ENCODE measurements at regions not wholly inside any gene's neighbourhood (a gene's known extent, or its start where the extent isn't known, plus 50 kb on each side); places are given as distances from the start of the nearest gene placed in this dataset.

DNA sequence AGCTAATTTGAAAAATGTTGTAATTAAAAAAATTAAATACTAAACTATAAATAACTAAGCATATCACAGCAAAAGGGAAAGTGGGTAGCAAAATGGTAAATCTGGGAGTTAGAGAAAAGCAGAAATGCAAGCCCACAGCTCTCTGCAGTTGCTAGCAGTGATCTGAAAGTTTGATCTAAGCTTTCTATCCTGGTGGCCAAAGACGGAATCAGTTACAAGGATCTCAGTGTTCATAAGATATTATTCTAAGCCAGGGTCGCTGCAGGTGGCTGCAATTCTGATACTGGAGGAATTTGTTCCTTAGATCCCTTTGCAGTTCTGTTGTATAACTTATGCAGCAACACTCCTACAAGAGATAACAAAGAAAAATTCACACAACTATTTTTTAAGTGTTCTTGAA, 363.7 kb downstream of the SETD4 start:
- DNase-seq (ENCODE audit: low read depth), result no peak

DNA sequence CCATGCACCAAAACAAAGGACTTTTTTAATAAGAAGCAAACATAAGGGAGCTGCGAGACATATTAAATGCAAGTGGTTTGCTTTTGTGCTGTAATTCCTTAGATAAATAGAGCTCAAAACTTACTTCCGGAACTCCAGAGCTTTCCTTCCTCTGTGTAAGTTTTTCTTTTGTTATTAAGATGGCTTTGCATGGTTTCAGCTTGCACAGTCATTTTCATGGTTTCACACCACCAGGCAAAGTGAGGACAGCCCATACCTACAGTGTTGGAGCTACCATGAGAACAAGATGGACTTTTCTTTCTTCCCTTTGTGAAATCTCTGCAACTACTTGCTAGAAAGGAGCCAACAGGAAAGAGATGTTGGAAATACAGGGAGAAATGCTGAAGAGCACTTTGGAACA, 368.0 kb downstream of the SETD4 start:
- no peak for DNase-seq (ENCODE audit: low read depth)

DNA sequence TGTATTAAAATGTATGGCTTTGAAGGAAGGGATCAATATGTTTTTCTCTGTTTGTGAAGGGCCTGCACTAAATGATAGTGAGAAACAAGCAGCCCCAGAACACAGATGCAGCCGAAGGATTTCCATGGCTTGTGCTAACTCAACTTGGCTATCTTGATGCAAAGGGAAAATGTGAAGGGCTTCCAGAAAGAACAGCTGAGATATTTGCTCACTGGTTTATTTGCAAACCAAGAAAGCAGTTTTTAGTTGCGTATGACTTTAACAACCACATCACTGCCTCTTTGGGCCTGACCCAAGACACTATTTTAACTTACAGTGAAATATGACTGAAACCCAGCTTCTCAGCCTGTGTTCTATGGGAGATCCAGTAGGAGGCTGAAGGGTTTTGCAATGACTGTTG, 369.9 kb downstream of the SETD4 start:
- DNase-seq (ENCODE audit: low read depth), result no peak

DNA sequence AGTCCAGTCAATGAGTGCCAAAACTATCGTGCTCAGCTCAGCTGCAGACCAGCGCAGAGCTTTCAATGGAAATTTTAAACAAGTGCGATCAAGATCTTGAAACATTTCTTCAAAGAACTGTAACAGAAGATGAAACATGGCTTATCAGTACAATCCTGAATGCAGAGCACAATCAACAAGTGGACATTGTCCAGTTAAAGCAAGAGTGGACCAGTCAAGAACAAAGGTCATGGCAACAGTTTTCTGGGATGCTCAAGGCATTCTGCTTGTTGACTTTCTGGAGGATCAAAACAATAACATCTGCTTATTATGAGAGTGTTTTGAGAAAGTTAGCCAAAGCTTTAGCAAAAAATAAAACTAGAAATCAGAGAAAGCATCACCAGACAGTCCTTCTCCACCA, 374.2 kb downstream of the SETD4 start:
- no peak for DNase-seq (ENCODE audit: low read depth)

DNA sequence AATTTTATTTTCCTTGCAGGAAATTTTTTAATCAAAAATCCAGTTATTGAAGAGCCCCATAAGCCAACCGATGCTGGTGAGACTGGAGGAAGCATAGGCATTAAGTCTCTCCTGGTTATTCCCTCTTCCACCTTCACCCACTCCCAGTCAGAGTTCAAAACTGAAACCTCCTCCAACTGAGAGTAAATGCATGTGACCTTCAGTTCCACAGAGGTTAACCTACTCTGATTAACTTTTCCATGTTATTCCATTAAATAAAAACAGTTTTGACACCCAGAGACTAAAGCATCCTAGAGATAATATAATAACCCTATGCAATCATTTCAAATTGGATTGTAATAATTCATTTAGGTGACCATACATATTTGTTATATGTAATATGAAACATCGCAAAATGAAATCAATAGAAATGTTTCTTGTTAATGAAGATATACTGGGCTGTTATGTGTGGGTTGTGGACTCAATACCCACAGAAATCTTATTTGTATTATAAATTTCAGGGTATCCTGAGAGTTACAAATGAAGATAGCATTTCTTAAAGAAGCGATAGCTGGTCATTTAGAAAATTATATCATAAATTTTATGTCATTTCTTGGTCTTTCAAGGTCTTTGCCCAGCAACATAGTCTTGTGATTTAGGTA, 376.5 kb downstream of the SETD4 start:
- DNase-seq (ENCODE audit: low read depth), result no peak

DNA sequence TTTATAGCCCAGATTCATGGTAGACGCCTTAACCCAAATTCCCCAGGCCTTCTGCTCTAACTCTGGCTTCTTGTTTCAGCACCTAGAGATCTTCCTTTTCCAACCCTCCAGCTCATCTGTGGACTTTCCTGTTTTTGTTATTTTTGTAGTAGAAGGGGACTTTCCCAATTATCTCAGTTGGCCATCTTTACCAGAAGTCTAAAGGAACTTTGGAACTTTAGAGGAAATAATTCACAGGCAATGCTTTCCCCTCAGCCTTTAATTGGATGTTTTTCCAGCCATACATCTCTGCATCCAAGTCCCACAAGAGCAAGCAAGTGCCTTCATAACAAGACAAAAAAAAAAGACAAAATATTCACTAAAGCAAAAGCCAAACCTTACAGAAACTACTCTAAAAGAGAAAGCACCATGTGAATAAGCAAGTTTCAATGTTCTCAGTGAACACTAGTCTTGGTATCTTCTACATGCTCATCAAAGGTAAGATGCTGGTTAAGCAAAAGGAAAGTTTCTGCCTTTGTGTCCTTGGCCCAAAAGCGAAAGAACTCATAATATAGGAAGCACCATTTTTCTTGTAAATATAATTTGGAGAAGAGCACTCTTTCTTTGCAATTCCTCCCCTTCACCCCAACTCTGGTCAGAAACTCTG, 377.3 kb downstream of the SETD4 start:
- DNase-seq (ENCODE audit: low read depth), result no peak

DNA sequence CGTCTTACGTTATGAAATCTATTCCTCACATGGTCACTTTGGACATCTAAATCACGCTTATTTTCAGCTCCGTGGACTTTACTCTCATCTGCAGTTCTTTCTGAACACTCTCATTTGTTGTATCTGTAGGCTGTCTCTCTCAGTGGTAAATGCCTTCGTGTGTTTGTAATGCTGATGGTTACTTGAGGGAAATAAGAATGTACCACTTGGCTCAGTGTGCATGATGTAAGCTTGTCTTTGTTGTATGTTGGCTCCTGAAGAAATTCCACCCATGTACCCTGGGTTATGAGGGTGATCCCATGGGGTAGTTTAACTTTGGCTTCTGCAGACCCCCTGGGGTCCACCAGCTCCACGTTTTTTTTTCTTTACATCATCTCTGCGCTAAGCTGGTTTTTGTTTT, 378.4 kb downstream of the SETD4 start:
- no peak for DNase-seq (ENCODE audit: low read depth)

DNA sequence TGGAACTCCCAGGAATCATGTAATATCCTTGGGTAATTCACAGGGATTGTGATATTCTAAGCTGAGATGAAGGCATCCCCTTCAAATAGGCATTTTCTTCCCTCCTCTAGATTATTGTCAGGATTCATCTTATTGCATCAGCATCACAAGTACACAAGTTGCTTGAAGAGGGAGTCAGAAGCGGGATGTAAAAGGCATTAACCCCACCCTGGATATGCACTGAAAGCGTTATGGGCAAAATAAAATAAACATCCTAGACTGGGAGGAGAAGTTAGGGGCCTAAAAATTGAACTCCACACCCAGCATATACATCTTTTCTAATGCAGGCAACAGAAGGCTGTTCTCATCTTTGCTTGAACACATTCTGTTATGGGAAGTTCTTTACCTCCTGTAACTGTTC, 381.2 kb downstream of the SETD4 start:
- no peak for DNase-seq (ENCODE audit: low read depth)

DNA sequence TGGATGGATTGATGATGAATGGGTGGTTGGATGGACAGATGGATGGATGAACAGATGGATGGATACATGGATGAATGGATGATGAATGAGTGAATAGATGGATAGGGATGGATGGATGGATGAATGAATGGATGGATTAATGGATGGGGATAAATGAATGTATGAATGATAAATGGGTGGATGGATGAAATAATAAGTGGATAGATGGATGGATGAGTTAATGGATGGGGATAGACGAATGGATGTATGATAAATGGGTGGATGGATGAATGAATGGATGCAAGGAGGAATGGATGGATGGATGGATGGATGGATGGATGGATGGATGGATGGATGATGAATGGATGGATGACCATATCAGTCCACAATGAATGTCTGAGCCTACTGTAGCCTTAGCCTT, 381.9 kb downstream of the SETD4 start:
- DNase-seq (ENCODE audit: low read depth), result no peak

DNA sequence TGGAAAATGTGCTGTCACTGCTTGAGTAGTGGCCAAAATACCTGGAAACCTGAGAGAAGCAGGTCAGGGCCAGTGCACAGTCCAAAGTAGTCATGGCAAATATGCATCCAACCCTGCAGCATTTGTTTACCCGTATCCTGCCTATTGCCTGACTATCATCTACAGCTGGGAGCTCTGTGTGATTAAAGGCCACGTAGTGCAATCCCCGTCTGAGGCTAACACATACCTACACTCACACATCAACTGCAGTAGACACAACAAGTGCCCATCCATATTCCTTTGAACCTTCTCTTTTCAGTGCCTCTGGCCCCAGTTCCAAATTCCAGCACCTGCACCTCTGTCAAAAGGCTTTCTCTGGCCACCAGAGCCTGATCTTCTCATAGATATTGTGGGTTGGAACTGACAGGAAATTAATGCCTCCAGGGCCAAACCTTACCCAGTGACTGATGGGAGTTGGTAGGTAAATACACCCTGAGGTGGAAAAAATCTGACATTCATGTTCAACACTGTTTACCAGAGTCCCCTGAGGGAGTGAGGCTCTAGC, 383.0 kb downstream of the SETD4 start:
- DNase-seq (ENCODE audit: low read depth), result no peak

DNA sequence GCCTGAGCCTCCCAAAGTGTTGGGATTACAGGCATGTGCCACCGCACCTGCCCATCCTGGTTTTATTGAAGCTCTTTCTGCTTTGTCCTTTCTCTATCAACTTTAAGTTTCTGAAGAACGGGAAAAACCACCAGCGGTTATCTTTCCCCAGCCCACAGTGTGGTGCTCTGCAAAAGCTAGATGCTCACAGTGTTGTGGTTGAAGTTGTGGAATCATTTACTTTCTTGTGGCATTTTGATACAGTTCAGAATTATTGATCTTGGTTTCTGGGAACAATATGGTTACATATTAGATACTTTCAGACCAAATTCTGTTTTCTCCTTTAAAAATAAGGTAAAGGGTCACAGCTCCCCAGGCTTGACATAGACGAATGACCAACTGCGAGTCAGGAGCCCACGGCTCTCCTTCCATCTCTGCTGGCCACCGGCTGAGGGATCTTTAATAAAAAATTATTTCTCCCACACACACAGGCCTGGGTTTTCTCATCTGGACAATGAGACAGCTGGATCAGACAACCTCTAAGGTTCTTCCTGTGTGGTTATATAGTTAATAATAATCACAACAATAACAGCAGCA, 385.3 kb downstream of the SETD4 start:
- no peak for DNase-seq (ENCODE audit: low read depth)

DNA sequence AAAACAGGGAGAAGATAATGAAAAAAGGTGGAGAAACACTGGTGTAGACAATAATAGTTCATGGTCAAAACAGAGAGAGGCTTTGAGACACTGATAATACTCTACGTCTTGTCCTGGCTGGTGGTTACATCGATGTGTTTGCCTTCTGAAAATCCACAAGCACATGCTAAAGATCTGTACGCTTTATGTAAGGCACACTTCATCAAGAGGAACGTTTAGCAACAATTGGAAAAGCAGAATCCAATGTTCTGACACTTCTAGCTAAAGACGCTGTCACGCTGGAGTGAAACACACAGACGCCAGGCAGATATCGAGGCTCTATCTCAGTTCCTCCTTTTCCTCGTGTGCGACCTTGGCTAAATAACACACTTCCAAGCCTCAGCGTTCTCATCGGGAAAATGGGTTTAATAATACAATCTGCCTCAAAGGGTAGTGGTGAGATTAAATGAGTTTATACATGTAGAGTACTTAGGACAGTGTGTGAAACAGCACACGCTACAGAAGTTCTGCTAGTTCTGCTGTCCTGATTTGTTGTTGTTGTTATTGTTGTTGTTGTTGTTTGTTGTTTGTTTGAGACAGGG, 386.1 kb downstream of the SETD4 start:
- no peak for DNase-seq (ENCODE audit: low read depth)

DNA sequence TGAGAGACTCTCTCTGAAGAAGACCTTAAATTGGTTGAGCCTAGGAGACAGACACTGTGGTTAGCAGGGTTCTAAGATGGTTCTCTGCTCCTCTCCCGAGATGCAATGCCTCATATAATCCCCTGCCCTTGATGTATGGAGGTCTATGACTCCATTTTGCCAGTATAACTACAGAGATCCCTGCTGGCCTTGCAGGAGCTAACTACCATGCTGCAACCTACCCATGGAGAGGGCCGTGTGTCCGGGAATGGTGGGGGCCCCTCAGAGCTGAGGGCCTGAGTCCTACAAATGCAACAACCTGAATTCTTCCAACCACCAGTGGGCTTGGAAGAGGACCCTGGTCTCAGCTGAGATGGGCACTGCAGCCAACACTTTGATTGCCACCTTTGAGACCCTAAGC, 388.0 kb downstream of the SETD4 start:
- no peak for DNase-seq (ENCODE audit: low read depth)

DNA sequence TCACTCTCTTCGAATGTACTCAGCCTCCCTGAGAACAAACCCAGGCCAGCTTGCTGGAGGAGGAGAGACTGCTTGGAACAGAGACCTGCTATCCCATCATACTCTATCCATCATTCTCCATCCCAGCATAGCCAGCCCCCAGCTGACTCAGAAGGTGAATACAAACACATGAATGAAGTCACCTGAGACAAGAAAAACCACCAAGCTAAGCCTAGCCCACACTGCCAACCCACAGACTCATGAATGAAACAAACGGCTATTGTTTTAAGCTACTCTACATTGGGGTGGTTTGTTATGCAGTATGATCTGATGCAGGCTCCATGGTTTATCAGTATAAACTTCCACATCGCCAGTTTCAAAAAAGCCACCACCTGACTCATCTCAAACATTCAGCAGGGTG, 395.6 kb downstream of the SETD4 start:
- no peak for DNase-seq (ENCODE audit: low read depth)

DNA sequence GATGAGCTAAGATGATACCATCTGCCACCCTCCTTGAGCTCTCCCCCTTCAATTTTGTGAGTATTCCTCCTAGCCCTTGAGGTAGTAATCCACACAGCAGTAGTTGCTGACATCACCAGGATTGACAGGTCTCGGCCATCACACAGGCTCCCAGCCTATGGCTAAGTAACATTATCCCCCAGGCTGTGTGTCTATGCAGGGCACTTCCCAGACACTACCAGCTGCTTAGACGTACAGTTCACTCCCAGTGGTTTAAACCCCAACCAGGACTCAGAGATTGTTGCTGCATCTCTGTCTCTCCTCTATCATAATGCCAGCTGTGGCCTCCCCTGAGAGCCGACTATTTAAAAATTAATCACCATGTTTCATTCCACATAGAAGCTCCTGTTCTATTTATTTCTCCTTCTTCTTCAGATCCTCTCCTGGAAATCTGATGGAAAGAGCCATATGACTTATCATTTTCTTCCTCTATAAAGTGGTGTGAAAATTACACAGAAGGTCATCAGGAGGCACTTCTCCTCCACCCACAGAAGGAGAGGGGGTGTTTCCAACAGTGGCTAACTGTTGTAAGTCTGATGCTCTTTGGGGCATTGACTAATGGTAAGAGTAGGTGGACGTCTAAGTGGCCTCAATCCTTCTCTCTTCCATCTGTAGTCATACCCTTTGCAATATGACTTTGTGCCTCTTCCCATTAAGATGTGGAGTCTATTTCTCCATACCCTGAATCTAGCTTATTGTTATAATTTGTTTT, 396.3 kb downstream of the SETD4 start:
- no peak for DNase-seq (ENCODE audit: low read depth)

DNA sequence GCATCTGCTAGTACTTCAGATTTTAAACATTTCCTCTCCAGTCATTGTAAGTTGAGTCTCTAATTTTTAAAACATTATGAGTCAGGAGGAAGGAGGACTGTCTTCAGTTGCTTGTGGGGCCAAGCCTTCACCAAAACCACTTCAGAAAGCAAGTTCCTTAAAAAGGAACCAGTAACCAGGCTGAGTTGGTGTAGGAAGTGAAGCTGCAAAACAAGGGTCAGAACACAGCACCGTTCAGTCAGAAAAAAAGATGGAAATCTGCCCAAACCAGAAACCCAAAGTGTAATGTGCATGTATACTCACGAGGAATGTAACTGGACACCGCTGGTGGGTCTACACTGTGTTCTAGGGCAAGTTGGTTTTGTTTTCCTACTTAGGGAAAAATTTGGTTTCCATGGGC, 402.1 kb downstream of the SETD4 start:
- peak; percentile 94 for DNase-seq (ENCODE audit: low read depth)

DNA sequence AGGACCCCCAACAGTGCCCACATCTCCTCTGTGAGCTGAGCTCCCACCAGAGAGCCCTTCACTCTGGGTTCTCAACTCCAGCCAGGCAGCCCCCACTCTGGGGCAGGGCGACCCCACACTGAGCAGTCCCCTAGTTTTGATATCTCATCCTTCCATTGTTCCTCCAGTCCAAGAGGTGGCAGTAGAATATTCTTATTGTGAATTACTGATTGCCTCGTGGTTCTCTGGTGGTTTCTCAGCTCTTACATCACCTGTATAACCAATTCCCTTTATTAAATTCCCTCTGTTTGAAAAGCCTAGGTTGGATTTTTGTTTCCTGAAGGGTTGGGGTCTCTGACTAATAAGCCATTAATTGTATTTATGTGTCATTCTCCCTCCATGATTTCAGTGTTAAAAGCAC, 407.5 kb downstream of the SETD4 start:
- no peak for DNase-seq (ENCODE audit: low read depth)

DNA sequence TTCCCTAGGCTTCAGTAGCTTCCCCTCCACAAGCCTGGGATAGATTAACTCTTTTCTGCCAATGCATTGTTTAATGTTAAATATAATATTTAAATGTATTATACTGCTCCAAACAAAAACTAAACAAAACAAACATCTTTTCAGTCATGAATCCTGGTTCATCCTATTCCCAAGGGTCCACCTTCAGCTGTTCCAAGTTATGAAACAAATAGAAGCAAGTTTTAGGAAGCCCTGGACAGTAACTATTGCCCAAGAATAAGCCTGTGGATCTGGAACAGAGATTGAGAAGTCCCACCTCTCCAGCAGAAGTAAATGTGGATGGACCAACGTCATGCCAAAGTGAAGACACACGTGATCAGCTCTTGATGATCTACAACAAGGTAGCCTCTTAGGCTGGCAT, 408.1 kb downstream of the SETD4 start:
- DNase-seq (ENCODE audit: low read depth), result no peak

DNA sequence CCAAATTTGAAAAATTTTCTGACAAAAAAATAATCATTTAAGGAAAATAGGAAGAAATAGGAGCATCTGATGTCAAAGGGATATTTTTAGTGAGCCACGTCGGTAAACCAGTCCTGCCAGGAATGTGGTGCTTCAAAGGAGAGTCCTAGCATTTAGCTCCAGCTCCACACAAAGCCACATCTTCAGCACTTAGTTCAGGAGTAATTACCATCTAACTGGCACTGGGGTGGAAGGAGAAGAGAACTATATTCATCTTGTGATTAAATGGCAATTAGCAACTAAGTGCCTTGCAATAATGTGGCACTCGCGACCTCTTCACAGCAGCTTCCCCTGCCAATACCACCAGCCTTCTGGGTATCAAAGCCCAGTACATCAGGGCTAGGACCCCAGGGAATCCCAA, 409.1 kb downstream of the SETD4 start:
- DNase-seq (ENCODE audit: low read depth), result no peak

DNA sequence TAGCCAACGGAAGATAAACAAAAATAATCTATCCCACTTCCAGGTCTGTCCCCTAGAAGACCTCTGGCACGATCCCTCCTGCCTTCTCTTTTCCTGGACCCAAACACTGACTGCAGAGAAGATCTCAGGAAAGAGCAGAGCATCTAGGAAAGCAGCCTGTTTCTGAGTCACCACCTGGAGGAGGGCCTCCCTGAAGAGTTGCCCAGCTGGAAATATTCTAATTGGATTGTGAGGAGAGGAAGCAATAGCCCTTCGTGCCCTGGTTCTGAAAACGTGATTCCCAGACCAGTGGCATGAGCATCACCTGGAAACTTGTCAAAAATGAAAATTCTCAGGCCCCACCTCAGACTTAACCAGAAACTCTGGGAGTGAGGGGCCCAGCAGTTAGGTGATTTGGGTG, 411.1 kb downstream of the SETD4 start:
- peak; percentile 59 for DNase-seq (ENCODE audit: low read depth)

DNA sequence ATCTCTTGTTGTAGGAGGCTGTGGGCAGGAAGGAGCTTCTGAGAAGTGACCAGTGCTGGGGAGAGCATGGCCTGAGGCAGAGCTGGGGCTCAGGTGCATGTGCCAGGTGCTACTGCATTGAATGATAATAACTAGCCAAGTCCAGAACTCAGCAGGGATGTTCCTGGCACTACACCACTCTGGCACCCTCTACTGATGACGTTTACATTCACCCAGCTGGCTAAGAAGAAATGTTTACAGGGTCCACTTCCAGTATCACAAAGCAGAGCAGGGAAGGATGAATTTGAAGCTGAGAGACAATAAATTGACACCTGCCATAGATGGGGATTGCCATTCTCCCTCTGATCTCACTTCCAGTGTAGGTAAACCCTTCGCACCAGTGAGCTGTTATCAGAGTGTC, 411.8 kb downstream of the SETD4 start:
- DNase-seq (ENCODE audit: low read depth), result no peak

DNA sequence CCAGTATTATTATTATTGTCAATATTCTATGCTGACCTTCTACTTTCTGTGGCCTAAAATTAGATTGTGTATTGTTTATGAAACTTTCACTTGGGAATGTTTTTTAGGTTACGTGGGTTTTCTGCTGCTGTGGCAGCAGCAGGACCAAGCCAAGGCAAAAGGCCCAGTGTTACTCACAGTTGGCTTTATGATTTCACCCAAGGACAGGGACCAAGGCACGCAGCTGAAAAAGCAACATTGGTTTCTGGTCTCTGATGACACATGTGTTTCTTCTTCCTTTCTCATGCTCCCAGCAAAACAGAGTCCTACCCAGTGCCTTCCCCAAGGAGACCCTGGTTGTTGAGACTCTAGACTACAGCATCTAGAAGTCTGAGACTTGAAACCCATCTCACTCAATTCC, 413.7 kb downstream of the SETD4 start:
- DNase-seq (ENCODE audit: low read depth), result peak; percentile 70

DNA sequence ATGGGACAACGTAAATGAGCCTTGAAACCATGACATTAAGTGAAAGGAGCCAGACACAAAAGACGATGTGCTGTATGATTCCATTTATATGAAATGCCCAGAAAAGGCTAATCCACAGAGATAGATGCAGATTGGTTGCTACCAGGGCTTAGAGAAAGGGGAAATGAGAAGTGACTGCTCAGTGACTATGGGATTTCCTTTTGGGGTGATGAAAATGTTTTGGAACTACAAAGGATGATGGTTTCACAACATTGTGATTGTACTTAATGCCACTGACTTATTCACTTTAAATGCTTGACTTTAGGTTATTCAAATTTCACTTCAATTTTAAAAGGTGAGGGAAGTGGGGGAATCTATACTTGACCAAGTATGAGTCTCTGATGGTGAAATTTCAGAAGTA, 414.3 kb downstream of the SETD4 start:
- no peak for DNase-seq (ENCODE audit: low read depth)
